Loucy (cell line): ENCODE measurements at regions not wholly inside any gene's neighbourhood (a gene's known extent, or its start where the extent isn't known, plus 50 kb on each side); places are given as distances from the start of the nearest gene placed in this dataset.

ENCODE experiments used
- H2AFZ ChIP-seq: fragments of 200-600 bp; sonication (generic); 2 replicates; pipeline ENCODE4 v1.6.0; 2016; ENCODE audit warnings: antibody characterized with exemption, mild to moderate bottlenecking, low read length, moderate library complexity
- H3F3A ChIP-seq: fragments of 200-600 bp; 2 replicates; pipeline ENCODE4 v1.6.0; 2016; ENCODE audit warnings: antibody characterized with exemption, low read depth, mild to moderate bottlenecking
- H3K27me3 ChIP-seq: fragments of 200-600 bp; sonication (generic); 2 replicates; pipeline ENCODE4 v1.6.1; 2014; ENCODE audit warnings: low read length, mild to moderate bottlenecking; ENCODE audit not compliant: insufficient read depth, poor library complexity, severe bottlenecking
- H3K36me3 ChIP-seq: fragments of 200-600 bp; sonication (generic); 2 replicates; pipeline ENCODE4 v1.6.1; 2016; ENCODE audit warnings: low read length; ENCODE audit not compliant: insufficient read depth
- H3K4me1 ChIP-seq: fragments of 200-600 bp; sonication (generic); 2 replicates; pipeline ENCODE4 v1.5.1; 2014; ENCODE audit warnings: low read length, mild to moderate bottlenecking; ENCODE audit not compliant: insufficient read depth, poor library complexity, severe bottlenecking
- H3K4me2 ChIP-seq: fragments of 200-600 bp; sonication (generic); 2 replicates; pipeline ENCODE4 v1.6.0; 2014; ENCODE audit warnings: antibody characterized with exemption, low read length, low read depth, mild to moderate bottlenecking; ENCODE audit not compliant: poor library complexity, severe bottlenecking
- H3K4me3 ChIP-seq: fragments of 200-600 bp; sonication (generic); 2 replicates; pipeline ENCODE4 v1.5.1; 2014; ENCODE audit warnings: low read length, mild to moderate bottlenecking, mixed read lengths; ENCODE audit not compliant: poor library complexity, severe bottlenecking
- H3K79me2 ChIP-seq: fragments of 200-600 bp; sonication (generic); 2 replicates; pipeline ENCODE4 v1.6.1; 2014; ENCODE audit warnings: low read length; ENCODE audit not compliant: insufficient read depth
- H3K9ac ChIP-seq: fragments of 200-600 bp; sonication (generic); 2 replicates; pipeline ENCODE4 v1.6.0; 2014; ENCODE audit warnings: mild to moderate bottlenecking, low read depth, low read length, moderate library complexity; ENCODE audit not compliant: poor library complexity, severe bottlenecking
- H3K9me2 ChIP-seq: fragments of 200-600 bp; sonication (generic); replicated peaks from 2 replicates; pipeline ENCODE4 v1.6.1; 2016; ENCODE audit warnings: low read depth, low read length, mixed read lengths
- H3K9me3 ChIP-seq: fragments of 200-600 bp; sonication (generic); 2 replicates; pipeline ENCODE4 v1.6.1; 2014; ENCODE audit warnings: mild to moderate bottlenecking, antibody characterized with exemption, low read length, low read depth; ENCODE audit not compliant: insufficient read depth
- H4K20me1 ChIP-seq: fragments of 200-600 bp; sonication (generic); 2 replicates; pipeline ENCODE4 v1.6.0; 2014; ENCODE audit warnings: antibody characterized with exemption, low read length, mild to moderate bottlenecking; ENCODE audit not compliant: insufficient read depth, poor library complexity, severe bottlenecking
- EZH2phosphoT487 ChIP-seq: fragments of 200-600 bp; IDR thresholded peaks from 2 replicates; pipeline ENCODE4 v1.6.1; 2018; ENCODE audit warnings: antibody characterized with exemption, mild to moderate bottlenecking, moderate library complexity, borderline replicate concordance
- TF ChIP-seq, protein P1 (sequence below): fragments of 200-600 bp; sonication (generic); conservative IDR thresholded peaks from 2 replicates; pipeline ENCODE4 v1.5.1; 2014; ENCODE audit warnings: mild to moderate bottlenecking, antibody characterized with exemption, low read length

DNA sequence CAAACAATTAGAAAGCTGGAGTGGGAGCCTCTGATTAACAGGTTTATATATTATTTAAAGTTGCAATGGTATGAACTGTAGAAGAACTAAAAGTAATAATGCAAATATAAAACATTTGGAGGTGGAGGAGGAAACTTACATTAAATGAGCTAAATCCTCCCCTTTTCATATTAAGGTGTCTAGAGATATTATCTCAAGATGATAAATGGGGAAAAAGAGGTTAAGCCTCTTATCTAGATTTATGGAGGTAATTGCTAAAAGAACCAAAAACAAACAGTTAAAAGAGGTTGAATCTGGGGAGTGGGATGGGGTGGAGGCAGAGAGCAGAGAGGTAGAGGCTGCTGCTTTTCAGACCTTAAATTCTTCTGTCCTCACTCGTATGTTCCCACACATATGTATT lies 147.8 kb upstream of the SLC24A2 start:
- Histone ChIP-seq H2AFZ (no peak overlapping the region), H3K9ac (no peak overlapping the region), H4K20me1 (no peaks in the 10 kb centered on the region), H3K27me3 (no peaks in the 10 kb centered on the region), H3K9me2 (no peaks in the 10 kb centered on the region), H3K4me3 (no peak overlapping the region), H3K9me3 (no peaks in the 10 kb centered on the region), H3K79me2 (no peaks in the 10 kb centered on the region), H3K4me2 (no peak overlapping the region), H3K36me3 (no peaks in the 10 kb centered on the region), H3F3A (no peaks in the 10 kb centered on the region), H3K4me1 (no peaks in the 10 kb centered on the region)
- TF ChIP-seq, protein P1, sequence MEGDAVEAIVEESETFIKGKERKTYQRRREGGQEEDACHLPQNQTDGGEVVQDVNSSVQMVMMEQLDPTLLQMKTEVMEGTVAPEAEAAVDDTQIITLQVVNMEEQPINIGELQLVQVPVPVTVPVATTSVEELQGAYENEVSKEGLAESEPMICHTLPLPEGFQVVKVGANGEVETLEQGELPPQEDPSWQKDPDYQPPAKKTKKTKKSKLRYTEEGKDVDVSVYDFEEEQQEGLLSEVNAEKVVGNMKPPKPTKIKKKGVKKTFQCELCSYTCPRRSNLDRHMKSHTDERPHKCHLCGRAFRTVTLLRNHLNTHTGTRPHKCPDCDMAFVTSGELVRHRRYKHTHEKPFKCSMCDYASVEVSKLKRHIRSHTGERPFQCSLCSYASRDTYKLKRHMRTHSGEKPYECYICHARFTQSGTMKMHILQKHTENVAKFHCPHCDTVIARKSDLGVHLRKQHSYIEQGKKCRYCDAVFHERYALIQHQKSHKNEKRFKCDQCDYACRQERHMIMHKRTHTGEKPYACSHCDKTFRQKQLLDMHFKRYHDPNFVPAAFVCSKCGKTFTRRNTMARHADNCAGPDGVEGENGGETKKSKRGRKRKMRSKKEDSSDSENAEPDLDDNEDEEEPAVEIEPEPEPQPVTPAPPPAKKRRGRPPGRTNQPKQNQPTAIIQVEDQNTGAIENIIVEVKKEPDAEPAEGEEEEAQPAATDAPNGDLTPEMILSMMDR: no peak
- TF ChIP-seq EZH2phosphoT487: no peak

DNA sequence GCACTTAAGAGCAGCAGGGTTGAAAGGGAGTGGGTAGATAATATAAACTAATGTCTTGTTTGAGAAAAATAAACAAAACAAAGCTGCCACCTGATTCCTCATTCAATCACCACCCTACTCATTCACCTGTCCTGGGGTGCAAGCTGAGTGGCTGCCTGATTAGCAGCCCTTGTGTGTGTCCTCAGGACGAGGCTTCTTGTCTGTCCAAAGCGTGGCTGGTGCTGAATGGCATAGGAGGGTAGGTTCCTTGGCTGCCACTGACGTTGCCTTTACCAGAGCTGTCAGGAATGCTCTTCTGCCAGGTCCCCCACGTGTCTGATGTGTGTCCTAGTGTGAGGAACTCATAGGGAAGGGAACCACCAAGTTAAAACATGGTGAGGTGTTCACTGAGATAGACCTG lies 146.6 kb upstream of the SLC24A2 start:
- Histone ChIP-seq H2AFZ (no peak overlapping the region), H3K36me3 (no peaks in the 10 kb centered on the region), H3K27me3 (no peaks in the 10 kb centered on the region), H3K9ac (no peak overlapping the region), H3K9me2 (no peaks in the 10 kb centered on the region), H3K4me3 (no peak overlapping the region), H3K4me2 (no peak overlapping the region), H3K79me2 (no peaks in the 10 kb centered on the region), H4K20me1 (no peaks in the 10 kb centered on the region), H3K4me1 (no peaks in the 10 kb centered on the region), H3F3A (no peaks in the 10 kb centered on the region), H3K9me3 (no peaks in the 10 kb centered on the region)
- TF ChIP-seq, protein P1: no peak
- TF ChIP-seq EZH2phosphoT487: no peak

DNA sequence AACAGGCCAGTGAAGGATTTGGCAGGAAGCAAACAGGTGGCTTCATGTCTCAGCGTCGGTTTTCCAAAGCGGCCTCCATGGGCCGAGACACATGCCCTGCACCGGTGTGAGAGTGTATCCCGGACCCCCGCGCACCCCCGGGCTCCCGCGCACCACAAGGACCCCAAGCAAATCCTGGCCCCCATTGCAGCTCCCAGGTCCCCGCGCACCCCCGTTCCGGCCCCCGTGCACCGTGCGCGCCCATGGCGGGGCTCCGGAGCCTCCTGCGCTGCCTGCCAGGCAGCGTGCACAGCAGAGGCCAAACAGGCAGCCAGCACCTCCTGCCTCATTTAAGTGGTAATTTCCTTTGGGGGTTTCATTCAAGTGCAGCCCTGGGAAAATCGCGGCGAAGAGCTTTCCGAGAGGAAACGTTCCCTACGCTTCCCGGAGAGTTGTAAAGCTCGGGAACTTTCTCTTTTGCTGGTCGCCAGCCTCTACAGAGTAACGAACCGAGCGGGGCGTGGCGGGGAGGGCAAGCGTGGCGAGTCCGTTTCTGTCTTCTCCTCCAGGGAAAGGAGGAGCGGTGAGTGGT lies 145.5 kb upstream of the SLC24A2 start:
- Histone ChIP-seq H3K36me3 (no peaks in the 10 kb centered on the region), H3K4me3 (no peak overlapping the region), H2AFZ (no peak overlapping the region), H3K4me1 (no peaks in the 10 kb centered on the region), H3K27me3 (no peaks in the 10 kb centered on the region), H4K20me1 (no peaks in the 10 kb centered on the region), H3K9me2 (no peaks in the 10 kb centered on the region), H3K4me2 (no peak overlapping the region), H3K9me3 (no peaks in the 10 kb centered on the region), H3K79me2 (no peaks in the 10 kb centered on the region), H3K9ac (no peak overlapping the region), H3F3A (no peaks in the 10 kb centered on the region)
- TF ChIP-seq EZH2phosphoT487: no peak
- TF ChIP-seq, protein P1: no peak
